HG02588 (cell line): ENCODE measurements at regions not wholly inside any gene's neighbourhood (a gene's known extent, or its start where the extent isn't known, plus 50 kb on each side); places are given as distances from the start of the nearest gene placed in this dataset.
A peak's percentile ranks its signal among the peaks of the same experiment; 100 is the strongest.
"Not testable (repeated sequence)": the region's sequence is repeated elsewhere in the genome, so short reads cannot be mapped to it uniquely, and the experiment has no call there.

Source experiments
- ATAC-seq: cut with Tn5 transposase; IDR thresholded peaks from one replicate; pipeline ENCODE4 v1.9.1; 2021; ENCODE audit warnings: mild to moderate bottlenecking, moderate library complexity; ENCODE audit not compliant: unreplicated experiment

DNA sequence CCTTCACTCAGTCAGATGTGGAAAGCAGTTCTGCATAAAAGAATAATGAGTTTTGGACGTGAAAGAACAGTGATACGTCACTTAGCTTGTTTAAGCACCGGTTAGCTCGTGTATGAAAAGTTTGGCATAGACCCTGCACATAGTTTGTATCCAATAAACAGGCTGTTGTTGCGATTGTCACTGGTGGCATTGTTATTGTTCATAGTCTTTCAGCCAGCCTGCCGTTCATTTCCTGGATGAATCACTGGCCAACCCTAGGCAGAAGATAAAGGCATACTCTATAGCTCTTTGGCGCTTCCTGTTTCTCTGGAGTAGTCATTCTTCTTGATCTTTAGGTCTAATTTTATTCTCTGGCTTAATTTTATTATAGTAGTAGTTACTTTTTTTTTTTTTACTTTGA lies 57.8 kb upstream of the ANKRD30A start:
- no peak for ATAC-seq

DNA sequence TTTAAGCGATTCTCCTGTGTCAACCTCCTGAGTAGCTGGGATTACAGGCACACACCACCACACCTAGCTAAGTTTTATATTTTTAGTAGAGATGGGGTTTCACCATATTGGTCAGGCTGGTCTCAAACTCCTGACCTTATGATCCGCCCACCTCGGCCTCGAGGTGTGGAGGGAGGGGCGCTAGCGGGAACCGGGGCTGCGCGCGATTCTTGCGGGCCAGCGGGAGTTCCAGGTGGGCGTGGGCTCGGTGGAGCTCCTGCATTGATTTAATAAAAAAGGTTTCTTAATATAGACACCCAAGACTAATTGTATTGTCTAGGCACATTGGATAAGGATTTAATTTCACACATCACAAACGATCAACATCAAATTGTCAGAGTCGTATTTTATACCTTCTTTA lies 63.1 kb upstream of the ANKRD30A start:
- ATAC-seq: not testable (repeated sequence)

DNA sequence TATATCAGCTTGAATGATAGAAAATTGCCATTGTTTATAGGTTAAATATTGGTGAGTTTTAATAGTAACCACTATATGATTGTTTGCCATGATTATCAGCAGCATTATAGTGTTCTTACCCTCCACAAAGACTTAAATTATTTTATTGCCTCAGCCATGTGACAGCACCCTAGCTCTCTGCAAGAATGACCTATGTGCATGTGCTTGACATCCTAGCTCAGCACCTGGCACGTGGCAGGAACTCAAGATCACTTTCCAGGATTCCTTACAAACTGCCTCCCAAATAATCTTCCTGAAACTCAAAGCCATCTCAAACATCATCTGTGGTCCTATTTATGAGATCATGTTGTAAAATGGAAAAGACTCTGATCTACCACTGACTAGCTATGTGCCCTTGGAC lies 68.1 kb upstream of the ANKRD30A start:
- no peak for ATAC-seq

DNA sequence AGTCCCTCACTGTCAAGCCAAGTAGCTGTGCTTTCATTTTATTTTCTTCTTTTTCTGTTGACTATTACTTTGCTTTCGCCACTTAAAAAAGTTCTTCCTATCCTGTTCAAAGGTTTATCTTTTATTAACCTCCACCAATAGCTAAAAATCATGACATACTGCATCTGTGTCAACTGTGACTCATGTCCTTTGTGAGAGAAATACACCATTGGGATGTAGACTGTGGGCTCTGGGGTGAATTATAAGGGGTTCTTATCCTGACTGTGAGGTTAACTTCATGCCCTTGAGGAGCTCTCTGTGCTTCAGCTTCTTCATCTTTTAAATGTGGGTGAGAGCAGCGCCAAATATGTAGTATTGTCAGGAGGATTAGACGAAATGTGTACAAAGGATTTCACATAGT lies 71.9 kb upstream of the ANKRD30A start:
- ATAC-seq: no peak

DNA sequence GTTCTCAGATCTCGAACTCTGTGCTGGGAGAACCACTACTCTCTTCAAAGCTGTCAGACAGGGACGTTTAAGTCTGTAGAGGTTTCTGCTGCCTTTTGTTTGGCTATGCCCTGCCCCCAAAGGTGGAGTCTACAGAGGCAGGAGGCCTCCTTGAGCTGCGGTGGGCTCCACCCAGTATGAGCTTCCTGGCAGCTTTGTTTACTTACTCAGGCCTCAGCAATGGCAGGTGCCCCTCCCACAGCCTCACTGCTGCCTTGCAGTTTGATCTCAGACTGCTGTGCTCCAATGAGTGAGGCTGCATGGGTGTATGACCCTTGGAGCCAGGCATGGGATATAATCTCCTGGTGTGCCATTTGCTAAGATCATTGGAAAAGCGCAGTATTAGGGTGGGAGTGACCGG lies 75.4 kb upstream of the ANKRD30A start:
- not testable (repeated sequence) for ATAC-seq

DNA sequence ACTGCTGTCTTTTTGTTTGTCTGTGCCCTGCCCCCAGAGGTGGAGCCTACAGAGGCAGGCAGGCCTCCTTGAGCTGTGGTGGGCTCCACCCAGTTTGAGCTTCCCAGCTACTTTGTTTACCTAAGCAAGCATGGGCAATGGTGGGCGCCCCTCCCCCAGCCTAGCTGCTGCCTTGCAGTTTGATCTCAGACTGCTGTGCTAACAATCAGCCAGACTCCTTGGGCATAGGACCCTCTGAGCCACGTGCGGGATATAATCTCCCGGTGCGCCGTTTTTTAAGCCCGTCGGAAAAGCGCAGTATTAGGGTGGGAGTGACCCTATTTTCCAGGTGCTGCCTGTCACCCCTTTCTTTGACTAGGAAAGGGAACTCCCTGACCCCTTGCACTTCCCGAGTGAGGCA lies 81.1 kb upstream of the ANKRD30A start:
- not testable (repeated sequence) for ATAC-seq

DNA sequence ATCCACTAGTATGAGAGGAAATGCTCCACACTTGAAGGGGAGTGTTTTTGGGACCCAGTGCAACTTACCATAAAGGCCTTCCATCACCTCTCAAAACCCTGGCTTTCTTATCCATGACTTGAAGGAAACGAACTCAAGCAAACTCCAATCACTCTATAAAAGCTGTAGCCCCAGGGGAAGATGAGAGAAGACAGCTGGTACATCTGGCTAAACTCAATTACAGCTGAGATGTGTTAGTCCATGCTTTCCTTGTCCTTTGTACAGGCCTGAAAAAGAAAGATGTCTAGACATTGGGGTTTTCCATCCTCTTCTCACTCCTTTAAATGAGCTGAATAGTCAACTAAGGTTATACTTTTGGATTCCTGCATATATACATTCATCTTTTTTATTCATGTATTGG lies 89.5 kb upstream of the ANKRD30A start:
- ATAC-seq: no peak

DNA sequence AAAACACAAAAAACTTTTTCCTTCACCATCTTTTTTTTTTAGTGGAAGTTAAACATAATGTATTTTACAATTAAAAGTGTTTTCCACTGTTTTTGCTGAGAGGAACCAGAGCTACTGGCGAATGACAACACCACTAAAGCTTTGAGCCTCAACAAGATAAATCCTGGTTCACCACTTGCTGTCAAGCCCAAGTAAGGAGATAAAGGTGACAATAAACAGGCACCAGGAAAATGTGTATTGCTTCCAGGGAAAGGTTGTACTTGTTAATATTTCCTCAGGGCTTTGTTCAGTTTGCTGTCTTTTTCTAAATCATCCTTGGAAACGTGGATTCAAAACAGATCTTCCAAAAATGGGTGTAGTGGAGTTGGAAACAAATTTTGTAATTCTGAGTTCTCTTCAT lies 109.9 kb upstream of the ANKRD30A start:
- ATAC-seq: no peak

DNA sequence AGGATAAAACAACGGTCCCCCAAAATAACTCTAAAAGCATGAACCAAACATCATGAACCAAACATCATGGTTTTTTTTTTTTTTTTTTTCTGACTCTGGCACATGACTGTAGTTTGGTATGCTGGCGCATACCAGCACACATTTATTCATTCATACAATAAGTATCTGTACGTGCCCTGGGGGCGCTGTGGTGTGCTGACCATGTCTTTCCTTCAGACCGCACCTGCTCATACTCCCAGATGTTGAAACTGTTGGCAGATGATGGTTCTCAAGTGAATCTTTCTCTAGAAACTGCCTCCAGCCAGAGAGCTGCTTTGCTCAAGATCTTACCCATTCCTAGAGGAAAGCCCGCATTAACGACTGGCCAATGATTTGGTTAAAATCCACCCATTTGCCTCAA lies 114.7 kb upstream of the ANKRD30A start:
- ATAC-seq: no peak

DNA sequence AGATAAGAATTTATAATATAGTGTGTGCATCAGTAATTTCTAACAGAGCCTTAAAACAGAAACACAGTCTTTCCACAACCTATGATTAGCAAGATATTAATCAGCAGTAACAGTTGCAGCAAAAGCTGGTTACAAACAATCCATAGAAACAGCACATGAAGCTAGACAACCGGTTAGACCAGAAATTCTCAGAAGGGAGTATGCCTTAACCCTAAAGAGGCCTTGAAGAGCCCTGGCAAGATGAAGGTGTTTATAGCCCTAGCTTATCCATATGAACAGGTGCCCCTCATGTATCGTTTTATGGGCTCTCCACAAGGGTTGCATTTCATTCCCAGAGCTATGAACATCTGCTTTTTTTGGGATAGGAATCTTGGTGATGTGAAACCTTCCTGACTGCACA lies 117.1 kb upstream of the ANKRD30A start:
- not testable (repeated sequence) for ATAC-seq

DNA sequence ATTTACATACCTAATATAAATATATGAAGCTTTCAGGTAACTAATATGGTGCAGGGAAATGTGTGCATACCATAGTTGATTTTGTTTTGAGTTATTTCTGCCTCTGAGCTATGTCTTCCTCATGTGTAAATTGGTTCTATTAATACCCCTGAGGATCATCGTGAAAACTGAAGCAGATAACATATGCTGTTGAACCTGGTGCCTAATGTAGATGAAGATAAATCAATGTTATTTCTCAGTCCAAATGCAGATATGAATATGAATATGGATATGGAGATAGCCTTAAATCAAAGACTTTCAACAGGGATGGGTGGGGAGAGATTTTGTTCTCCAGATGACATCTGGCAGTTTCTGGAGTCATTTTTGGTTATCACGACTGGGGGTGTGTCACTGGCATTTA lies 122.3 kb upstream of the ANKRD30A start:
- no peak for ATAC-seq

DNA sequence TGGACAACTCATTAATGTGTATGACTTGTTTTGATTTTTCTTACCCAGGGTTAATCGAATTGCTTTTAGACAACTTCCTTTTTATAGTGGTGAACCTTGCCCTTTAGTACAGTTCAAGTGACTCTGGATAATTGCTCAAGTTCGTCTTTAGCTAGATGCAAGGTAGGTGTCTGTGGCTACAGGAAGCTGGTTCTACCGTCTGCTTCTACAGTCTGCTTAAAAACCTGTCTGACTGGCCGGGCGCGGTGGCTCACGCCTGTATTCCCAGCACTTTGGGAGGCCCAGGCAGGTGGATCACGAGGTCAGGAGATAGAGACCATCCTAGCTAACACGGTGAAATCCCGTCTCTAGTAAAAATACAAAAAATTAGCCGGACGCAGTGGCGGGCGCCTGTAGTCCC lies 129.6 kb upstream of the ANKRD30A start:
- ATAC-seq: not testable (repeated sequence)

DNA sequence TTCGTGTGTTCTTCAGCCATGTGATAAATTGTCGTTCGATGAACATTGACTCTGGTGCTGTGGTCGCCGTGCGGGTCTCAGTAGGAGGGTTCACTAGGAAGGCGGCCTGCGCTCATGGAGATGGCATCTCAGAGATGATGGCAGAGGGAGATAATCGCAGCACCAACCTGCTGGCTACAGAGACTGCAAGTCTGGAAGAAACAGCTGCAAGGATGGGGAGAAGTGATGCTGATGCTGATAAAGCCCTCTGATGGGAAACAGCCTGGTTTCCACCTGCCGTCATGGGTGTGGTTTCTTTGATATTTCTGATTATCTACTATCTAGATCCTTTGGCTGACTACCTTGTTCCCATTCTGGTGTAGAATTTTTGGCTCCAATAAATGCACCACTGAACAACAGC lies 130.5 kb upstream of the ANKRD30A start:
- ATAC-seq: no peak

DNA sequence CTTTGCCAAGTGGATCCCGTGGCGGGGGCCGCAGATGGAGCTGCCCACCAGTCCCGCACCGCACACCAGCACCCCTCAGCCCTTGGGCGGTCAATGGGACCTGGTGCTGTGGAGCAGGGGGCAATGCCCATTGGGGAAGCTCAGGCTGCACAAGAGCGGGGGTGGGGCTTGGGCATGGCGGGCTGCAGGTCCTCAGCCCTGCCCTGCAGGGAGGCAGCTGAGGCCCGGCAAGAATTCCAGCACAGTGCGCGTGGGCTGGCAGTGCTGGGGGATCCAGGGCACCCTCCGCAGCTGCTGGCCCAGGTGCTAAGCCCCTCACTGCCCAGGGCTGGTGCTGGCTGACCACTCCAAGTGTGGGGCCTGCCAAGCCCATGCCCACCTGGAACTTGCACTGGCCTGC lies 136.2 kb upstream of the ANKRD30A start:
- ATAC-seq: no peak

DNA sequence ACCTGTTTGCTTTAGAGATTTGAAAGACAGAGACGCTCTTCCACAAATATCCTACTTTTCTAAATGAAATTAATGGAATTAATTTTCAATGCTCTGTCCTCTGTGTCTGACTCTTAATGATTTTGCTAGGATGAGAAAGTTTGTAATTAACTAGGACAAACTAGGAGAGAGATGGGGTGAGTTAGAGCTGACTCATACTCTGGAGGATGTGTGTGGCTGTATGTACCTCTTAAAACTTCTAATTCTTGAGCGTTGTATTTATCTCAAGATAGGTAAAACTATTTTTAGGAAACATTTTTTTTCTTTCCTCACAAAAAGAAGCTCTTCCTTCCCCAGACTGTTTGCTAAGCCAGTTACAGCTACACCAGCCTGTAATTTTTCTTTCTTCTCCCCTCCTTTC lies 178.8 kb upstream of the ANKRD30A start:
- ATAC-seq: no peak

DNA sequence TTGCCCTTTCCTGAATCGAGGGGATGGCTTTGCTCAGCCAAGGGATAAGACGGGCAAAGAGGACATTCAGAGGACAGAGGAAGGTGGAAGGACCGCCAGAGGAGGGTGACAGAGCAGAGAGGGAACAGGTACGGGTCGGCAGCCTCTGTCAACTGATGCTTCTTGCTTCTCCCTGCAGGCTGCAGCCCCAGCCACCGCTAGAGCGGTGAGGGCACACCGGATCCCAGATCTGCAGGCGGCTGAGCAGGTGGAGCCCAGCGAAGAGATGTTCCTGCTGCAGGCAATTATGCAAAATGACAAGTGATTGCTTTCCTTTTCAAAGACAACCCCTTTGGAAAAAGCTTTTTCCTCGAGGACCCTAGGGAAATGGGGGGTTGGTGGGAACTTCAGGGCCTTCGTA lies 181.9 kb upstream of the ANKRD30A start:
- ATAC-seq: no peak

DNA sequence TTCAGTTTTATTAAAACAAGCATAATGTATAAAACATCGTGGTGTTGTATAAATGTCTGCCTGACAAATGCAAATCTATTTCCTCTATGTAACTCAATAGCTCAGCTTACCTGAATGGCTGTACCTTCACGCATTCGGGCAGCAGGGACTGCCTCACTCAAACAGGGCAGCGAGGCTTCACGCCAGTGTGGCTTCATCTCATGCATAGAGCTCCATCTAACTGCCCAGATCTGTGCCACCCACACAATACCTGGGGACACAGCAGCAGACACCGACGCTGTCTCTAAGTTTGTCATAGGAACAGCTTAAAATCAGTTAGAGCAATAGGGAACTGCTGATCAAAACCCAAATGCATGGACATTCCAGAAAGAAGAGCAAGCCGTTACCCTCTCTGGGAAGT lies 182.8 kb upstream of the ANKRD30A start:
- no peak for ATAC-seq

DNA sequence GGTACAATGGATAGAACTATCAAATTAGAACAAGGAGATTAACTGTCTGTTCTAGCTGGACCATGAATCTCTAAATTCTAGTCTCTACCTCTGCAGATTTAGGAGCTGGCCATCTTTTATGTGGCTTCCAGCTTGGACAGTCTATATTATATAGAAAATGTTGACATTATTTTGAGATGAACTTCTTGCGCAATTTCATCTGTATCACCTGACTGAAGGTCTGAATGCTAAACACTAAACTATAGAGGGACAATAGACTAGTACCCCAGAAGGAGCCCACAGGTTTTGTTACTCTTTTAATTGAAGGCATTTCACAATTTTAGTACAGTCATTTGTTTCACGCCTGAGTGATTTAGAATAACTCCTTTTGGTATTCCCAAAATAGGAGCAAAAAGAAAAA lies 222.4 kb upstream of the ANKRD30A start:
- ATAC-seq: no peak

DNA sequence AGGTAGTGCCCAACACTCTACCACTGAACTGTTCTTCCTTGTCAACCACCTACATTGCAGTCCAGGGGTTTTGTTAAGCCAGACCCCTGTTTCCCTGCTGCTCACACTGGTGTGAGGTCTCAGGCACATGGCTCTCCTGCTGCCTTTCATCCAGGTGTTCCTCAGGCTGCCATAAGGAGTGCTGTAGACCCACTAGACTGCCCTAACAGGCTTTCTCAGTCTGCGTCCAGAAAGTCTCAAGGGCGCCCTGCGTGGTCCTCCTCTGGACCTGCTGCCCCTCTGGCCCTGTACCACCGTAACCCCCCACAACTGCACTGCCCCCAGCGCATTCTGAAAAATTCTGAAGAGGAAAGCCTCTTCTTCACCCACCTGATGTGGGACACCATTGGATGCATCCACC lies 225.7 kb upstream of the ANKRD30A start:
- ATAC-seq: no peak

DNA sequence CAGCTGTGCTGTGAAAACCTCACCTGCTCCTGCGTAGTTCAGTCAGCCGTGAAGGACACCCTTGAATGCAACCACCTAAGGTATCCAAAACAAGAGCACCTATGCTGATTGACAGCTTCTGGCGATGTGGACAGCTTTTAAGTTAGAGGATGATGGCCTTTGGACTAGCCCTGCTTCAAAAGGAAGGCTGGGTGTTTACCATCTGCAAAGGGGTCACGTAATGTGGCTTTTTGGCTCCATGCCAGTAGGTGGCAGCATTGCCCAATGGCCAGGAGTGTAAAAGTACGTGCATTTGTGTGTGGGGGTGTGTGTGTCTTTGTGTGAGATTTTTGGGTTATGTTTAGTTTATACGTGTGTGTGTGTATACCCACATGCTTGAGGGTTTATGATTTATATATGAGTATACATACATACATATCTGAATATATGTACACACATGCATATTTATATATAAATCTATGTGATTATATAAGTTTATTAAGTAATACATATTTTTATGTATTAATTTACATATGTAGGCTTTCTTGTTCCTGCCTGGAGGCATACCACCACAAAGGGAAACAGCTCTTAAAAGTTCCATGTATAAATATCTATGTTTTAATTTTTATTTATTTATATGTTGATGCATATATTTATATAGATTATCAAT lies 236.3 kb upstream of the ANKRD30A start:
- ATAC-seq: peak; percentile 67

DNA sequence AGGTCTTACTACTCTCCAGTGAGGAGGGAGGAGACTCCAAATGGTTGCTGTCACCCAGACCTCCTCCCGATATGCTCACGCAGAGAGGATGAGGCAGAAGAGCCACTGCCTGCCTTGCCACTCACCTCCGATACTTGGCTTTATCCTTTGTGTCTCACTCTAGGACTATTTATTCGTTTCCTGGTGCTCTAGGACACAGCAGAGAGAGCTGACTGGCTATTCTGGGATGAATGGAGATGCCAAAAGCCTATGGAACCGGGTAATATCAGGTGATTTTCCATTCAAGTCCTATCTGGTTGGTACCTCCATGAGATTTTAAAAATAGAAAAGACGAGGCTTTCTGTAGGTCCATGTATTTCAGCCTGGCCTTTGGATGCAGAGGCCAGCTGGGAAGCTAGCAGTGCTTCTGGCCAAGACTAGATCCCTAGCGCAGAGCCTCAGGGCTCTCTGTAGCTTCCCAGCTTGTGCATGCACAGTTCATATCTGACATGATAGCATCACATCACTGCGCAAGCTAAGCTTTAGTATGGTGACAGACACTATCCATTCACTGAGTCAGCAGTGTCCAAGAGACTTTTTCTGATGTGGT lies 239.0 kb upstream of the ANKRD30A start:
- ATAC-seq: no peak

DNA sequence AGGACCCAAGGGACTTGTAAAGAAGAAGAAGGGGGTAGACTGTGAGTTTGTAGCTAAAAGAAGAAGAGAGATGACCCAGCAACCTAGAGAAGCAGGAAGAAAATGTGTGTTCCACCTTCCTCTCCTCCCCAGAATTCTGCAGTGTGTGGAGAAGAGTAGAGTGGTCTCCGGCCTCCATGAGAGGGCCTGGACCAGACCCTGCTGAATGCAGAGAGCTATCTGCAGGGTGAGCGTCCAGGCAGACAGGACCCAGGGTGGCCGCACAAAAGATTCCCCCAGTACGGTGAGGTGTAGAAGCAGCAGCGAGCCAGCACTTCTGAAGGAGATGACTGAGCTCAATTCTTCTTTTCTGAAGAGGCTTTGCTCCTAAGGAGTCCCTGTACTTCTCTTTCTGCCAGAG lies 239.7 kb upstream of the ANKRD30A start:
- no peak for ATAC-seq

DNA sequence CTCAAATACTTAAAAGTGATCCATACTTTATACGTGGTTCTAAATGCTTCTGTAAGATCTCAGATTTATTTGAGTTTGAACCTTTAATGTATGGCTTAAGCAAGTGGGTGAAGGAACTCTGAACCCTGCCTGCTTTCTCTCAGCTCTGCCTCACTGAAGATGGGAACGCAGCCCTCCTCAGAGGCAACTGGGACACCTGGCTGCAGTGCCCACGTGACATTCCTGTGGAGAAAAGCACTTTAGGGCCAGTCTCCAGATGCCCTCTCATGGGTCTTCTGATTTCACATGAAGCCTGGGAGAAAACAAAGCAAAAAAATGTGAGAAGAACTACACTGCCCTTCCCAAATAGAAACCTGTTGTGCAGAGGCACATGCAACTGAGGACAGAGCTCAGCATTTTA lies 242.6 kb upstream of the ANKRD30A start:
- no peak for ATAC-seq
